IMR-90 (cell line): ENCODE measurements at regions not wholly inside any gene's neighbourhood (a gene's known extent, or its start where the extent isn't known, plus 50 kb on each side); places are given as distances from the start of the nearest gene placed in this dataset.

Experiments
- ATAC-seq: fragments of 200-7000 bp; cut with Tn5 transposase; 2 replicates; pipeline ENCODE4 v1.9.1; 2020; ENCODE audit warnings: low read depth, mild to moderate bottlenecking, moderate library complexity
- BruUV-seq: library from RNA; stranded (reverse); fragments of 400-500 nt; replicated peaks from 2 replicates; lab custom pipeline; 2021; lab: Mats Ljungman, UMichigan
- CTCF ChIA-PET: fragments of 300-600 bp; formaldehyde crosslinking; extraction: SDS; loops from one replicate; lab custom pipeline; 2021; ENCODE audit warnings: antibody characterized with exemption; lab: Yijun Ruan, JAX
- POLR2A ChIA-PET: fragments of 300-600 bp; sonication (Branson Sonifier 250); formaldehyde crosslinking; loops from one replicate; lab custom pipeline; 2022; ENCODE audit warnings: antibody characterized with exemption; ENCODE audit not compliant: unreplicated experiment; lab: Charles Lee
- DNase-seq: peaks from one replicate; pipeline ENCODE4 v3.0.0; 2013
- H2AFZ ChIP-seq: replicated peaks from 2 replicates; pipeline ENCODE3; 2013; ENCODE audit warnings: low read length, mild to moderate bottlenecking; ENCODE audit not compliant: poor library complexity
- H2AK5ac ChIP-seq: 2 replicates; pipeline ENCODE4 v1.6.1; 2013; ENCODE audit warnings: low read depth, low read length, inconsistent platforms
- H2AK9ac ChIP-seq: replicated peaks from 2 replicates; pipeline ENCODE3; 2013; ENCODE audit warnings: mild to moderate bottlenecking, low read depth, low read length, moderate library complexity; ENCODE audit not compliant: poor library complexity
- H2BK120ac ChIP-seq: 2 replicates; pipeline ENCODE4 v1.6.1; 2013; ENCODE audit warnings: low read depth, low read length, inconsistent platforms
- H2BK15ac ChIP-seq: 3 replicates; pipeline ENCODE4 v1.6.1; 2013; ENCODE audit warnings: low read depth, low read length, inconsistent platforms
- H2BK20ac ChIP-seq: 2 replicates; pipeline ENCODE4 v1.6.1; 2013; ENCODE audit warnings: low read depth, mild to moderate bottlenecking, inconsistent platforms, low read length, moderate library complexity
- H2BK5ac ChIP-seq: 2 replicates; pipeline ENCODE4 v1.6.1; 2013; ENCODE audit warnings: mild to moderate bottlenecking, low read depth, low read length, inconsistent platforms; ENCODE audit not compliant: poor library complexity, severe bottlenecking
- H3K14ac ChIP-seq: replicated peaks from 2 replicates; pipeline ENCODE4 v1.6.1; 2013; ENCODE audit warnings: low read depth, low read length, inconsistent platforms
- H3K18ac ChIP-seq: 2 replicates; pipeline ENCODE4 v1.6.1; 2013; ENCODE audit warnings: low read depth, low read length, control low read depth
- H3K23ac ChIP-seq: 2 replicates; pipeline ENCODE4 v1.6.1; 2013; ENCODE audit warnings: low read depth, low read length, inconsistent platforms
- H3K27ac ChIP-seq: 2 replicates; pipeline ENCODE4 v1.5.1; 2013; ENCODE audit warnings: mild to moderate bottlenecking, control low read depth, low read length; ENCODE audit not compliant: insufficient read depth
- H3K27me3 ChIP-seq: 2 replicates; pipeline ENCODE4 v1.6.1; 2013; ENCODE audit warnings: low read length; ENCODE audit not compliant: control insufficient read depth, insufficient read depth
- H3K36me3 ChIP-seq: 2 replicates; pipeline ENCODE4 v1.6.1; 2013; ENCODE audit warnings: low read length, mixed read lengths; ENCODE audit not compliant: control insufficient read depth, insufficient read depth
- H3K4ac ChIP-seq: 2 replicates; pipeline ENCODE4 v1.6.1; 2013; ENCODE audit warnings: low read depth, low read length, inconsistent platforms
- H3K4me1 ChIP-seq: 2 replicates; pipeline ENCODE4 v1.6.1; 2013; ENCODE audit warnings: low read length, mixed read lengths; ENCODE audit not compliant: control insufficient read depth, insufficient read depth
- H3K4me2 ChIP-seq: 2 replicates; pipeline ENCODE4 v1.6.1; 2013; ENCODE audit warnings: low read depth, mild to moderate bottlenecking, control low read depth, low read length, moderate library complexity
- H3K4me3 ChIP-seq: 2 replicates; pipeline ENCODE4 v1.5.1; 2013; ENCODE audit warnings: low read depth, mild to moderate bottlenecking, control low read depth, low read length, moderate library complexity; ENCODE audit not compliant: insufficient read depth
- H3K56ac ChIP-seq: 2 replicates; pipeline ENCODE4 v1.6.1; 2013; ENCODE audit warnings: low read length, inconsistent platforms; ENCODE audit not compliant: insufficient read depth; ENCODE audit errors: extremely low read depth
- H3K79me1 ChIP-seq, 2 experiments: 2 replicates each; pipeline ENCODE4 v1.6.1; 2013; ENCODE audit warnings: low read length in 2 of 2, inconsistent platforms in 1 of 2, low read depth in 1 of 2
- H3K9ac ChIP-seq: 2 replicates; pipeline ENCODE4 v1.6.1; 2013; ENCODE audit warnings: low read depth, low read length, control low read depth
- H3K9me1 ChIP-seq: 2 replicates; pipeline ENCODE4 v1.6.1; 2013; ENCODE audit warnings: low read length, inconsistent platforms; ENCODE audit not compliant: insufficient read depth
- H3K9me3 ChIP-seq: 2 replicates; pipeline ENCODE4 v1.6.1; 2013; ENCODE audit warnings: low read length; ENCODE audit not compliant: control insufficient read depth, insufficient read depth
- H4K20me1 ChIP-seq: 2 replicates; pipeline ENCODE4 v1.6.1; 2013; ENCODE audit warnings: low read length, inconsistent platforms; ENCODE audit not compliant: insufficient read depth
- H4K5ac ChIP-seq: 2 replicates; pipeline ENCODE4 v1.6.1; 2013; ENCODE audit warnings: mild to moderate bottlenecking, low read depth, low read length, control low read depth
- H4K8ac ChIP-seq, 2 experiments: 2 replicates each; pipeline ENCODE4 v1.6.1; 2013; ENCODE audit warnings: low read depth in 2 of 2, low read length in 2 of 2, control low read depth in 1 of 2, inconsistent platforms in 1 of 2
- H4K91ac ChIP-seq: 2 replicates; pipeline ENCODE4 v1.6.1; 2013; ENCODE audit warnings: low read depth, low read length, inconsistent platforms; ENCODE audit not compliant: insufficient read depth
- FOS ChIP-seq: fragments of 150-350 bp; IDR thresholded peaks from 2 replicates; pipeline ENCODE4 v1.6.1; 2016; ENCODE audit warnings: low read depth, low read length
- WGBS, 2 experiments: methylation state at CpG; one replicate each; pipeline versions ENCODE4 v1.1.5 to v1.1.7; 2013; ENCODE audit warnings: missing lambda C conversion rate in 2 of 2; ENCODE audit not compliant: insufficient read length in 1 of 2; ENCODE audit errors: extremely low coverage in 2 of 2; 5-methylcytosine and 5-hydroxymethylcytosine counted together
- dilution Hi-C: fragments of 300-500 bp; cut with HindIII; formaldehyde crosslinking; loops from one replicate; pipeline ENCODE4 v1.14.3; 2018; ENCODE audit warnings: low sequenced_read_pairs; ENCODE audit not compliant: unreplicated experiment
- in situ Hi-C: fragments of 300-500 bp; cut with MboI; formaldehyde crosslinking; loops from 3 replicates; pipeline ENCODE4 v1.14.3; 2019; ENCODE audit warnings: low sequenced_read_pairs, inconsistent platforms, mixed read lengths
- intact Hi-C: fragments of 100-400 bp; cut with micrococcal nuclease; formaldehyde crosslinking; loops from 2 replicates; pipeline ENCODE4 v1.10.0; 2022

DNA sequence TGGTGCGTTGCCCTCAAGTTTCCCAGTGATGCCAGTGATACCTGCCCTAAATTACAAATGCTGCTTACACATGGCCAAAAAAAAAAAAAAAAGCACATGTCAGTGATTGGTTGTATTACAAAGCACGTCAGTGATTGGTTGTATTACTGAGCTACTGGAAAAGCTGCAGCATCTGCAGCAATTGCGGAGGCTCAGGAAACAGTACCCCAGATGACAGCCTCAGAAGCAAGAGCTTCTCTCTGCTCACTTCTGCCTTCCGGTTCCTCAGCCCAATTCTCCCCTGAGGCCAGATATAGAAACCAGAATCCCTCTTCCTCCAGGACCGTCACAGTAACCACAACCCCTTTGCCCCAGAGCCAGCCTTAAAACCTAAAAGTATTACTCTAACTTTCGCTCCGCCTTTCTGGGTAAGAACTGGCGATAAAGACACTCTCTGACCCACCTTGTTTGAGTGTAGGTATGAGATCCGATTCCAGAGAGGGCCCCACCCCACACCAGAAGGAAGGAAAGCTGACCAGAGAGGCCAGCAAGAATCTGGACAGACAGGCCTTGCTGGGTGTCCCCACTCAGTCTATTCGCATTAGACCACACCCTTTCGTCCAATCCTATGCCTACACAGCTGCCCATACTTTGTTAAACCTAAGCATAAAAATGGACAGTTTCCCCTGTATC is 85.0 kb upstream of the SORBS2 start:
- Histone ChIP-seq H4K5ac (no peak overlapping the region), H4K20me1 (no peaks in the 10 kb centered on the region), H2BK15ac (no peak overlapping the region), H3K27ac (no peak overlapping the region), H3K18ac (no peak overlapping the region), H3K14ac (no peak overlapping the region), H3K23ac (no peak overlapping the region), H3K4me1 (no peaks in the 10 kb centered on the region), H3K79me1 (no peaks in the 10 kb centered on the region), H2BK20ac (no peak overlapping the region), H2AFZ (no peak overlapping the region), H4K91ac (no peak overlapping the region), H3K36me3 (no peaks in the 10 kb centered on the region), H3K9ac (no peak overlapping the region), H3K56ac (no peak overlapping the region), H3K9me1 (no peaks in the 10 kb centered on the region), H3K4me3 (no peak overlapping the region), H3K27me3 (peaks cover 29% of the 10 kb centered on the region), H3K4ac (no peak overlapping the region), H3K4me2 (no peak overlapping the region), H3K9me3 (peaks cover 3% of the 10 kb centered on the region), H4K8ac (no peak overlapping the region), H2AK9ac (no peak overlapping the region), H2AK5ac (no peak overlapping the region), H2BK120ac (no peak overlapping the region), H2BK5ac (no peak overlapping the region)
- no TSS peak for BruUV-seq
- ATAC-seq: no peak
- ChIA-PET CTCF (interaction anchor here (1.3 kb wide), 1 partner anchor 125 kb away, joined by 3 read pairs; no protein-coding TSS in a partner anchor), POLR2A (no interaction called here)
- WGBS, 2 experiments: 96% methylated on average over 3 of the region's 11 CpGs; no CpG with 5 or more reads in 1 of the 2 experiments
- dilution Hi-C loops (no loop called here), in situ Hi-C loops (no loop called here), intact Hi-C loops (no loop called here)
- no peak for TF ChIP-seq FOS
- no peak for DNase-seq
